HepG2 (cell line): ENCODE measurements at regions not wholly inside any gene's neighbourhood (a gene's known extent, or its start where the extent isn't known, plus 50 kb on each side); places are given as distances from the start of the nearest gene placed in this dataset.

ENCODE experiments used
- MXI1 ChIP-seq: IDR thresholded peaks from 3 replicates; pipeline ENCODE4 v1.6.1; 2012; ENCODE audit warnings: low read depth, low read length, inconsistent platforms, borderline replicate concordance
- NFIB ChIP-seq: sonication (generic); formaldehyde crosslinking; IDR thresholded peaks from 2 replicates; pipeline ENCODE4 v1.9.0; 2021; ENCODE audit warnings: missing genetic modification reagents, mild to moderate bottlenecking, borderline replicate concordance
- POLR2A ChIP-seq, 2 experiments: IDR thresholded peaks; 2 replicates each; pipeline ENCODE4 v1.6.1; 2011; ENCODE audit warnings: low read depth in 2 of 2, low read length in 2 of 2, mild to moderate bottlenecking in 1 of 2, moderate library complexity in 1 of 2; ENCODE audit not compliant: insufficient read depth in 1 of 2
- ZNF232 ChIP-seq: sonication (generic); formaldehyde crosslinking; IDR thresholded peaks from 2 replicates; pipeline ENCODE4 v1.4.0; 2020; ENCODE audit warnings: missing genetic modification reagents, borderline replicate concordance

DNA sequence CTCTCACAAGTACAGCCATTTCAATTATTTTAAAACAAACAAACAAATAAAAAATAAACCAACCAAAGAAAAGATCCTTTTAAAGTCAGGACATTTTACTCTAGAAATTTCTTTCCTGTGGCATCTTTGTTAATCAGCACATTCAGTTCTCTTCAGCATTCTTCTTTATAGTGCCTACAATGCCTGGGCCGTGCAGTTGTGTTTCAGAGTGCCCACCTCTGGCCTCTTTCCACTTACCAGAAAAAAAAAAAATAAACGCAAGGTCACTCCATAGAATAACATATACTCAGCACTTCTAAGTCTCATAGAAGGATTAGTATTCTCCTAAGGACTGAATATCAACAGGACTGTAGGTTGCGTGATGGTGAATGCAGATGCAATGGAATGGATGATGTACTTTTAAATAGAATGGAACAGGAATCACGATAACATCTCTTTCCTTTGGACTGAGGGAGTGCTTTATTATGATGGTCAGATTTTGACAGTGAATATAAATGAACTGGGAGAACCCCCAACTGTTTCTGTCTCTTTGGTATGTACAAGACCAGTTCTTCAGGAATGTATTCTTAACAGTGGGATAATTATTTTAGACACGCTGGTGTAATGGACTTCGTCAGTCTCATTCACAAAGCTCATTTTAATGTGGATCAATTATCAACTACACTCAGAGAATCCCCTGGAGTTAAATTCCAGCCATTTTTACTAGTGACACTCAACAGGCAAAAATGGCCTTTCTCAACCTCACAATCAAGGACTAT, 125.0 kb upstream of the NBEA start:
- TF ChIP-seq POLR2A (IDR thresholded peaks at IDR 0.05; ENCODE audit: insufficient read depth in 1 of 2, low read depth in 2 of 2, low read length in 2 of 2): no peak
- TF ChIP-seq NFIB (CRISPR knock-in tag): no peak
- TF ChIP-seq ZNF232: no peak
- no peak for TF ChIP-seq MXI1
